Mesenchymal stem cell (in vitro differentiated cells and primary cell): ENCODE measurements at regions not wholly inside any gene's neighbourhood (a gene's known extent, or its start where the extent isn't known, plus 50 kb on each side); places are given as distances from the start of the nearest gene placed in this dataset.

Source experiments
- DNase-seq: peaks from one replicate; pipeline ENCODE4 v3.0.0-alpha.2; 2013
- H2AFZ ChIP-seq: one replicate; pipeline ENCODE4 v1.6.1; 2013; ENCODE audit warnings: low read depth, mild to moderate bottlenecking, control low read depth, inconsistent platforms, low read length, moderate library complexity
- H2AK5ac ChIP-seq: 2 replicates; pipeline ENCODE4 v1.6.1; 2013; ENCODE audit warnings: low read length, moderate library complexity, mild to moderate bottlenecking, inconsistent platforms; ENCODE audit not compliant: severe bottlenecking
- H2BK120ac ChIP-seq: one replicate; pipeline ENCODE4 v1.6.1; 2013; ENCODE audit warnings: low read depth, mild to moderate bottlenecking, inconsistent platforms, low read length, moderate library complexity
- H2BK12ac ChIP-seq, 2 experiments: one replicate each; pipeline ENCODE4 v1.6.1; 2013; ENCODE audit warnings: inconsistent platforms in 2 of 2, low read length in 2 of 2, mild to moderate bottlenecking in 2 of 2, moderate library complexity in 2 of 2, control low read depth in 1 of 2
- H2BK15ac ChIP-seq: one replicate; pipeline ENCODE4 v1.6.1; 2013; ENCODE audit warnings: mild to moderate bottlenecking, low read depth, inconsistent platforms; ENCODE audit not compliant: poor library complexity, severe bottlenecking
- H2BK5ac ChIP-seq: 2 replicates; pipeline ENCODE4 v1.6.1; 2013; ENCODE audit warnings: low read depth, mild to moderate bottlenecking, low read length, control low read depth, inconsistent platforms; ENCODE audit not compliant: poor library complexity, severe bottlenecking
- H3K14ac ChIP-seq, 2 experiments: one replicate each; pipeline ENCODE4 v1.6.1; 2013; ENCODE audit warnings: inconsistent platforms in 2 of 2, low read length in 2 of 2, control low read depth in 1 of 2, mild to moderate bottlenecking in 1 of 2, moderate library complexity in 1 of 2
- H3K18ac ChIP-seq, 2 experiments: one replicate each; pipeline ENCODE4 v1.6.1; 2013; ENCODE audit warnings: inconsistent platforms in 2 of 2, low read length in 2 of 2, control low read depth in 1 of 2, low read depth in 1 of 2, mild to moderate bottlenecking in 1 of 2
- H3K23ac ChIP-seq, 2 experiments: one replicate each; pipeline ENCODE4 v1.6.1; 2013; ENCODE audit warnings: inconsistent platforms in 2 of 2, low read length in 2 of 2, mild to moderate bottlenecking in 2 of 2, moderate library complexity in 2 of 2, control low read depth in 1 of 2
- H3K27ac ChIP-seq: 2 replicates; pipeline ENCODE4 v1.5.1; 2013; ENCODE audit warnings: mild to moderate bottlenecking, moderate library complexity, low read length, control low read depth, inconsistent platforms; ENCODE audit not compliant: poor library complexity, severe bottlenecking
- H3K27me3 ChIP-seq, 2 experiments: 2 replicates each; pipeline versions ENCODE4 v1.6.1 to v1.7.0; 2013; ENCODE audit warnings: low read length in 2 of 2, mild to moderate bottlenecking in 2 of 2, moderate library complexity in 2 of 2, control low read depth in 1 of 2, inconsistent platforms in 1 of 2; ENCODE audit not compliant: control insufficient read depth in 1 of 2, insufficient read depth in 1 of 2
- H3K36me3 ChIP-seq, 2 experiments: 2 replicates each; pipeline versions ENCODE4 v1.6.1 to v1.7.0; 2013; ENCODE audit warnings: low read length in 2 of 2, control low read depth in 1 of 2, inconsistent platforms in 1 of 2, low read depth in 1 of 2, mild to moderate bottlenecking in 1 of 2; ENCODE audit not compliant: insufficient read depth in 2 of 2, control insufficient read depth in 1 of 2
- H3K4ac ChIP-seq, 2 experiments: one replicate each; pipeline ENCODE4 v1.6.1; 2013; ENCODE audit warnings: inconsistent platforms in 2 of 2, low read length in 2 of 2, mild to moderate bottlenecking in 2 of 2, moderate library complexity in 2 of 2, control low read depth in 1 of 2, low read depth in 1 of 2
- H3K4me1 ChIP-seq: 2 replicates; pipeline ENCODE4 v1.6.1; 2013; ENCODE audit warnings: low read depth, low read length, control low read depth; ENCODE audit not compliant: control insufficient read depth, insufficient read depth
- H3K4me2 ChIP-seq: 2 replicates; pipeline ENCODE4 v1.6.1; 2013; ENCODE audit warnings: low read length, mild to moderate bottlenecking, inconsistent platforms; ENCODE audit not compliant: poor library complexity, severe bottlenecking
- H3K4me3 ChIP-seq, 2 experiments: 2 replicates each; pipeline versions ENCODE4 v1.5.1 to v1.7.0; 2013; ENCODE audit warnings: low read length in 2 of 2, mild to moderate bottlenecking in 2 of 2, control low read depth in 1 of 2, low read depth in 1 of 2; ENCODE audit not compliant: insufficient read depth in 1 of 2
- H3K79me1 ChIP-seq: replicated peaks from 2 replicates; pipeline ENCODE4 v1.6.1; 2013; ENCODE audit warnings: mild to moderate bottlenecking, control low read depth, low read length, inconsistent platforms; ENCODE audit not compliant: poor library complexity, severe bottlenecking
- H3K9ac ChIP-seq: 2 replicates; pipeline ENCODE4 v1.7.0; 2013; ENCODE audit warnings: mild to moderate bottlenecking, low read length, moderate library complexity
- H3K9me3 ChIP-seq: 2 replicates; pipeline ENCODE4 v1.7.0; 2013; ENCODE audit warnings: mild to moderate bottlenecking, low read length; ENCODE audit not compliant: control insufficient read depth
- H4K8ac ChIP-seq: one replicate; pipeline ENCODE4 v1.6.1; 2013; ENCODE audit warnings: inconsistent platforms, mild to moderate bottlenecking, low read length, moderate library complexity
- H4K91ac ChIP-seq: one replicate; pipeline ENCODE4 v1.6.1; 2013; ENCODE audit warnings: mild to moderate bottlenecking, low read length, inconsistent platforms
- WGBS: methylation state at CpG from one replicate; pipeline ENCODE4 v1.1.7; 2013; ENCODE audit warnings: mixed read lengths; 5-methylcytosine and 5-hydroxymethylcytosine counted together

DNA sequence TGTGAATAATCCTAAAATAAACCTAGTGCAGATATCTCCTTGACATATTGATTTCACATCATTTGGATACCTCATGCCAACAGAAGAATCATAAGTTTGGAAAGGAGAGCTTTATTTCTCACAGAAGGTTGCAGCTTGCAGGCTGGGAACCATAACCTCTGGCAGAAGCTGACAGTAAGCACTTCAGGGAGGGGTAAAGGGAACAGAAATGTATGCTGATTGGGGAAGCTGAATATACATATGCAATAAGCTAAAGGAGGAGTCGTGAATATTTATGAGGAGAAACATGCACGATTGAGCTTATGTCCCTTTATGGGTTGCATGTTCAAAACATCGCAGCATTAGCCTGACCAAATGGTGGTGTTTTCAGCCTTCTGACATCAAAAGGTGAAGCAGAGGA, 814.5 kb downstream of the TBC1D22A start:
- Histone ChIP-seq H2BK12ac (no peak overlapping the region), H2BK120ac (no peak overlapping the region), H3K23ac (no peak overlapping the region), H3K79me1 (no peaks in the 10 kb centered on the region), H2BK5ac (no peak overlapping the region), H2BK15ac (no peak overlapping the region), H4K8ac (no peak overlapping the region), H3K18ac (no peak overlapping the region), H2AK5ac (no peak overlapping the region), H4K91ac (no peak overlapping the region), H3K4me2 (no peak overlapping the region), H3K4ac (no peak overlapping the region), H3K36me3 (no peaks in the 10 kb centered on the region), H3K9me3 (peaks cover 7% of the 10 kb centered on the region), H3K14ac (no peak overlapping the region), H3K27me3 (no peaks in the 10 kb centered on the region), H3K27ac (no peak overlapping the region), H2AFZ (no peak overlapping the region), H3K4me3 (no peak overlapping the region), H3K9ac (no peak overlapping the region), H3K4me1 (no peaks in the 10 kb centered on the region)
- WGBS, result 88% methylated on average over 3 of the region's 3 CpGs
- no peak for DNase-seq

DNA sequence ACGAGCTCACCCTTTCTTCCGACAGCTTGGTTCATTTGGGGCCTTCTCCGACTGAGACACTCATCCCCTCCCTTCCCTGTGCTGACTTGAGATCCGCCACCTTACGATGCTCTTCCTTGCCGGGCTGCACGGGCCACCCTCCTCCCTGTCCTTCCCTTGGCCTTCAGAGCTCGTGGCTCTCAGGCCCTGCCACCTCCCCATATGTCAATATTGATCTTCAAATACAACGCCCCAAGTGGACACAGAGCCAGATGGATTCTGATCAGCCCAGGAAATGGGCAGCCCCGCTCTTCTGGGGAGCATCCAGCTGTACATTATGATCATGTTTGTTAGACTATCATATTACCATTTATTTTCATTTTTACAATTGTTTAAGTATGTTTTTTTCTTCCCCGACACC, 812.8 kb downstream of the TBC1D22A start:
- Histone ChIP-seq H2BK120ac (no peak overlapping the region), H3K23ac (no peak overlapping the region), H3K4me2 (no peak overlapping the region), H3K14ac (no peak overlapping the region), H3K4me3 (no peak overlapping the region), H3K18ac (no peak overlapping the region), H2BK15ac (no peak overlapping the region), H3K27ac (no peak overlapping the region), H4K8ac (no peak overlapping the region), H2BK12ac (no peak overlapping the region), H3K9ac (no peak overlapping the region), H3K4me1 (no peaks in the 10 kb centered on the region), H3K36me3 (no peaks in the 10 kb centered on the region), H2AK5ac (no peak overlapping the region), H3K9me3 (no peaks in the 10 kb centered on the region), H2BK5ac (no peak overlapping the region), H2AFZ (no peak overlapping the region), H3K27me3 (no peaks in the 10 kb centered on the region), H4K91ac (peak overlapping the region; percentile 43), H3K4ac (no peak overlapping the region), H3K79me1 (no peaks in the 10 kb centered on the region)
- WGBS, result 76% methylated on average over 10 of the region's 11 CpGs
- no peak for DNase-seq

DNA sequence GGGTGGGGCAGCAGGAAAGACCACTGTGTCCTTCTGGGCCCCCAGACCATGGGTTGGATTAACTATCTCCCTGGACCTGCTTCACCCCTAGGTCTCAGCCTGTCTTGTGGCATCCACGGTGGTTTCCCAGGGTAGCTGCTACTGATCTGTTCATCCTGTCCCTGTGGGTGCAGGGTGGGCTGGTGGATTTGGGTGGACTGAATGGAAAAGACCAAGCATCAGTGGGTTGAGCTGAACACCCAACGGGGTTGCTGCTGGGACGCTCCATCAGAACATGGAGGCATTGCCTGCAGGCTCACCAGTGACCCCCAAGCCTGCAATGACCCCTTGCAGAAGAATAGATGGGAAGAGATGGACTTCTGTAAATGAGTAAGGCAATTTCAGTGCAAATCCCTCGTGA, 812.1 kb downstream of the TBC1D22A start:
- Histone ChIP-seq H3K27ac (no peak overlapping the region), H3K79me1 (no peaks in the 10 kb centered on the region), H3K14ac (no peak overlapping the region), H4K8ac (no peak overlapping the region), H2AFZ (no peak overlapping the region), H3K18ac (no peak overlapping the region), H2AK5ac (no peak overlapping the region), H3K23ac (no peak overlapping the region), H3K4me3 (no peak overlapping the region), H3K4ac (no peak overlapping the region), H3K9ac (no peak overlapping the region), H3K9me3 (no peaks in the 10 kb centered on the region), H2BK5ac (no peak overlapping the region), H2BK120ac (no peak overlapping the region), H3K4me2 (no peak overlapping the region), H3K27me3 (no peaks in the 10 kb centered on the region), H3K4me1 (no peaks in the 10 kb centered on the region), H2BK12ac (no peak overlapping the region), H2BK15ac (no peak overlapping the region), H4K91ac (no peak overlapping the region), H3K36me3 (no peaks in the 10 kb centered on the region)
- DNase-seq, result no peak
- WGBS, result 57% methylated on average over 4 of the region's 4 CpGs

DNA sequence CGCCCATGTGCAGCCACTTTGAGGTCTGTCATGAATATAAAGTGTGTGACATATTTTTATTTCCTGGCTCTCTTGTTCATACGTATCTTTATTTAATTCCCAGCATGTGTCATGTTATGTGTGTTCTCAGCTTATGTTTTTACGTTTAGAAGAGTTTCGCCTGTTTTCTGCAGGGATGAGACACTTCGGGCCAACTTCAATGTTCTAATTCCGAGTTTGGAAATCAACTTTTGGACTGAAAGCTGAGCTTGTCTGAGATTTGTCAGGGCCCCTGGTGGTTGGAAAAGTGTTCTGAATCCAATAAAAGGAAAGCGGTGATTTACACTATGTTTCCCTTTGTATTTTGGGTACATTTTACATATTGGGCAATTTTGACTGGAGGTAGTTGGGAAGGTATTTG, 810.7 kb downstream of the TBC1D22A start:
- Histone ChIP-seq H2BK5ac (no peak overlapping the region), H4K91ac (no peak overlapping the region), H3K4me3 (no peak overlapping the region), H2BK120ac (no peak overlapping the region), H3K27ac (no peak overlapping the region), H3K23ac (no peak overlapping the region), H3K18ac (no peak overlapping the region), H3K9ac (no peak overlapping the region), H2BK15ac (no peak overlapping the region), H2AFZ (no peak overlapping the region), H3K79me1 (no peaks in the 10 kb centered on the region), H2BK12ac (no peak overlapping the region), H3K4me2 (no peak overlapping the region), H3K27me3 (no peaks in the 10 kb centered on the region), H3K14ac (no peak overlapping the region), H3K4ac (no peak overlapping the region), H3K4me1 (no peaks in the 10 kb centered on the region), H3K9me3 (no peaks in the 10 kb centered on the region), H4K8ac (no peak overlapping the region), H3K36me3 (no peaks in the 10 kb centered on the region), H2AK5ac (no peak overlapping the region)
- no peak for DNase-seq
- WGBS, result 87% methylated on average over 6 of the region's 7 CpGs
